ELF-1 (cell line): ENCODE measurements at regions not wholly inside any gene's neighbourhood (a gene's known extent, or its start where the extent isn't known, plus 50 kb on each side); places are given as distances from the start of the nearest gene placed in this dataset.
"Not testable (repeated sequence)": the region's sequence is repeated elsewhere in the genome, so short reads cannot be mapped to it uniquely, and the experiment has no call there.

Experiments
- DNase-seq: peaks from one replicate; pipeline ENCODE4 v3.0.0-alpha.2; 2016; ENCODE audit warnings: low read depth, low spot score

DNA sequence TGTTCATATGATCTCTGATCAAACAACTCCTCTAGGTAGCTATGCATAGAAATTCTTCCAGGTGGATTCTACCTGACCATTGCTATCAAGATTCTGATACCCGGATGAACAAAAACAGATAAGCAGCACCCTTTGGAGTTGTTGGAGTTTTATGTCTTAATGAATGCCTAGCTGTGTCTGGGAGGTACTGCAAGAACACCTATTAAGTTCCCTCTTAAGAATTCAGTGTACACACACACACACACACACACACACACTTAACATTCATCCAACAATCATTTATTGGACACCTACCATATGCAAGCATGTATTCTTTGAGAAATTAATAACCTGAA is 58.1 kb upstream of the FNDC3B start:
- DNase-seq, result no peak

DNA sequence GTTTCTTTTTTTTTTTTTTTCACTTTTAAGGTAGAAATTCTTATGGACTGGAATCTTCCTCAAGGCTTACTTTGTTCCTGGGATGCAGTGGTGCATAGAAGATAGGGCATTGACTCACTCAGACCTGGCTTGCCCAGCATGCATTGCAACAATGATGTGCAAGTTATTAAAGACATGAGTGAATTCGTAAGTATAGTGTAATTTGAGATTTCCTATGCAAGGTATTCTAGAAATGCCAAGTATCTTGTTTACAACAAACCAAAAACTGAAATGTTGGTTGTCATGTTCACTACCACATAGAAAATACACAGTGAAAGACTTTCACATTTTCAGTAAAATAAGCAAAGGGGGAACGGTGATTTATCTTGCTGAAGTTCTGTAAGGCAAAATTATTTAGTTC is 56.5 kb upstream of the FNDC3B start:
- no peak for DNase-seq

DNA sequence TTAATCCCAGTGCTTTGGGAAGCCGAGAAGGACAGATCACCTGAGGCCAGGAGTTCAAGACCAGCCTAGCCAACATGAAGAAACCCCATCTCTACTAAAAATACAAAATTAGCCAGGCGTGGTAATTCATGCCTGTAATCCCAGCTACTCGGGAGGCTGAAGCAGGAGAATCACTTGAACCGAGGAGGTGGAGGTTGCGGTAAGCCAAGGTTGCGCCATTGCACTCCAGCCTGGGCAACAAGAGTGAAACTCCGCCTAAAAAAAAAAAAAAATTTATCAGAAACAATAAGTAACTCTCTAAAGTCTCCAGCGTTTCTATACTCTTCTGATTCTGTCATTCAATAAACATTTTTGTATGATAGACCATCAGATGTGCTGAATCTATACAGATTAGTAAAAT is 55.7 kb upstream of the FNDC3B start:
- not testable (repeated sequence) for DNase-seq

DNA sequence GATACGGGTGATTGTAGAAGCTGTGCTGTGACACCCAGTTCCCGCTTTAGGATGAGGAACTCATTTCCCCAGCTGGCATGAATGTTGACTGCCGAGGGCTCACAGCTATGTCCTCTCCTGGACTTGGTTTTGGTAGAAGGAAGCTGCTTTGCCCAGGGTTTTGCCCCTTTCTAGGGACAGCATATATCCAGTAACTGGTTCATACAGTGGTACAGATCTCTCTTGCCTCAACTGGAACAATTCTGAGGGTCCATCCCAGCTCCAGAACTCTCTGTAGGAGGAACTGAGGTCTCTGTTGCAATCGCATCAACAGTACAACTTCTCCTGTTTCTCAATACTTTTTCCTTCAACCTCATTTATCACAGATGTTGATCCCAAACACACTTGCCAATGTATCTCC is 54.5 kb upstream of the FNDC3B start:
- DNase-seq, result no peak

DNA sequence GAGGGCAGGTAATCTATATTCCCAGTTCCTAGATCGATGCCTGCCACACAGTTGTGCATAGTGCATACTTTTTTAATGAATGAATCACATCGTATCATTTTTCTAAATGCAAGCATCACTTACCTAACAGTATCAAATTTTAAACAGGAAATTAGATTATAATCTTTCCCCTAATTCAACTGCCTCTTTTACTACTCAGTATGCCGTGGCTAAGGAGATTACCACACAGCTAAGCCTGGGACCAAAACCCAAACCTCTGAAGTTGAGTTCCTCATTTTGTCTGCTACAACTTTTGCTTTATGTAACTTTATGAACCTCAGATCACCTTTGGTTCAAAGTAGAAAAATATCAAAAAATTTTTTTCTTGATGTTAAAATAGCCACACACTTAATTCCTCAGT is 53.2 kb upstream of the FNDC3B start:
- DNase-seq, result no peak

DNA sequence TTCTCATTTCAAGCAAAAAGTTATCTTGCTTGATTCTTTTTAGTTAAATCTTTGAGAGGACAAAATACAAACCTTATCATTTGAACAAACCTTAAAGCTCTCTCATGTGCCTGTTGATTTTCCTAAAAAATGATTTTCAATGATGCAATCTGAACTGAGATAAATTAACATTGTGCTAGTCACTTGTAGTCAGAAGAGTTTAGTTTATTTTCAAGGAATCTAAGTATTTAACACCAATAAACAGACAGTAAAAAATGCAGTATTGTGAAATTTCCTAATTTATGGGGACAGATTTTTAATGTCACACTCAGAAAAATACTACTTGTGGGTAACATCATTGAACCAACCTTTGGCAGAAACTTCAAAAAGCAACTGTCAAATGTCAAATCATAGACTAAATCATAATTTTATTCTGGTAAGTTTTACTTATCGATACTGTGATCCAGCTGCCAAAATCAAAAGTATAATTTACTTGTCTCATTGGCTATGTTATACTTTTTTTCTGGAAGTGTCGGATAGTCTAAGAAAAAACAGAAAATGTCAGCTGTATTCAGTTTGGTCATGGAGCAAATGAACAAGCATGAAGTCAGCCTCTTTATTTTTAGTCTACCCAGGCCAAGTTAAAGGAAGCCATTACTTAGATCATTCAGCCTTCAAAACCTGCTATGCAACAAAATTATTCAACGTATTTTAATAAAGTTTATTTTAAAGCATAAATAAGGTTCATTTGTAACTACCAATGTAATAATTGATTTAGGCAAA is 52.4 kb upstream of the FNDC3B start:
- no peak for DNase-seq
